Upper lobe of right lung (tissue), 1 donor: ENCODE measurements at regions not wholly inside any gene's neighbourhood (a gene's known extent, or its start where the extent isn't known, plus 50 kb on each side); places are given as distances from the start of the nearest gene placed in this dataset.

ENCODE experiments used
- ATAC-seq: fragments of 200-7000 bp; cut with Tn5 transposase; one replicate; pipeline ENCODE4 v1.9.1; 2020; ENCODE audit warnings: mild to moderate bottlenecking, moderate library complexity
- DNase-seq: peaks from one replicate; pipeline ENCODE4 v3.0.0-alpha.2; 2020
- H3K27ac ChIP-seq: fragments of 200-600 bp; one replicate; pipeline ENCODE4 v1.8.0; 2022
- H3K27me3 ChIP-seq: fragments of 200-600 bp; one replicate; pipeline ENCODE4 v1.8.0; 2022; ENCODE audit warnings: mild to moderate bottlenecking
- H3K36me3 ChIP-seq: fragments of 200-600 bp; one replicate; pipeline ENCODE4 v1.8.0; 2022
- H3K4me1 ChIP-seq: fragments of 200-600 bp; one replicate; pipeline ENCODE4 v1.8.0; 2022
- H3K4me3 ChIP-seq: fragments of 200-600 bp; one replicate; pipeline ENCODE4 v1.8.0; 2022; ENCODE audit warnings: mild to moderate bottlenecking
- H3K9me3 ChIP-seq: fragments of 200-600 bp; one replicate; pipeline ENCODE4 v1.8.0; 2022
- intact Hi-C: fragments of 100-400 bp; cut with DNase I; formaldehyde crosslinking; loops from one replicate; pipeline ENCODE4 v1.11.0; 2022
- TF ChIP-seq, protein P1 (sequence below): fragments of 200-600 bp; IDR thresholded peaks from one replicate; pipeline ENCODE4 v1.8.0; 2022; ENCODE audit warnings: antibody characterized with exemption
- donor health status: DM: no; HTN: yes; CAD: no; lungs with severe emphysema.

DNA sequence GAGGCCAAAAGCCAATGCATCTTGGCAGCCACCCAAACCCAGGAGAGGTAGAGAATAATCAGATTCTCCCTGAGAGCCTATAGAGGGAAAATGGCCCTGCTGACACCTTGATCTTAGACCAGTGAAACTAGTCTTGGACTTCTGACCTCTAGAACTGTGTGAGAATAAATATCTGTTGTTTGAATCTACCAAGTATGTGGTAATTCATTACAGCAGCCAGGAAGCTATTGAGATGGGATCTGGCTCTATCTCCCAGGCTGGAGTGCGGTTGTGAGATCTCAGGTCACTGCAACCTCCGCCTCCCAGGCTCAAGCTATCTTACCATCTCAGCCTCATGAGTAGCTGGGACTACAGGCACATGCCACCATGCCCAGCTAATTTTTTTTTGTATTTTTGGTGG, 567.2 kb downstream of the MBD2 start:
- intact Hi-C loops = no loop called here
- H3K4me3 ChIP-seq = no peak overlapping the region
- no peaks in the 10 kb centered on the region for H3K4me1 ChIP-seq
- TF ChIP-seq, protein P1, sequence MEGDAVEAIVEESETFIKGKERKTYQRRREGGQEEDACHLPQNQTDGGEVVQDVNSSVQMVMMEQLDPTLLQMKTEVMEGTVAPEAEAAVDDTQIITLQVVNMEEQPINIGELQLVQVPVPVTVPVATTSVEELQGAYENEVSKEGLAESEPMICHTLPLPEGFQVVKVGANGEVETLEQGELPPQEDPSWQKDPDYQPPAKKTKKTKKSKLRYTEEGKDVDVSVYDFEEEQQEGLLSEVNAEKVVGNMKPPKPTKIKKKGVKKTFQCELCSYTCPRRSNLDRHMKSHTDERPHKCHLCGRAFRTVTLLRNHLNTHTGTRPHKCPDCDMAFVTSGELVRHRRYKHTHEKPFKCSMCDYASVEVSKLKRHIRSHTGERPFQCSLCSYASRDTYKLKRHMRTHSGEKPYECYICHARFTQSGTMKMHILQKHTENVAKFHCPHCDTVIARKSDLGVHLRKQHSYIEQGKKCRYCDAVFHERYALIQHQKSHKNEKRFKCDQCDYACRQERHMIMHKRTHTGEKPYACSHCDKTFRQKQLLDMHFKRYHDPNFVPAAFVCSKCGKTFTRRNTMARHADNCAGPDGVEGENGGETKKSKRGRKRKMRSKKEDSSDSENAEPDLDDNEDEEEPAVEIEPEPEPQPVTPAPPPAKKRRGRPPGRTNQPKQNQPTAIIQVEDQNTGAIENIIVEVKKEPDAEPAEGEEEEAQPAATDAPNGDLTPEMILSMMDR = no peak
- ATAC-seq = no peak
- H3K27ac ChIP-seq = no peak overlapping the region
- H3K36me3 ChIP-seq = no peaks in the 10 kb centered on the region
- H3K9me3 ChIP-seq = no peaks in the 10 kb centered on the region
- DNase-seq = no peak
- H3K27me3 ChIP-seq = no peaks in the 10 kb centered on the region

DNA sequence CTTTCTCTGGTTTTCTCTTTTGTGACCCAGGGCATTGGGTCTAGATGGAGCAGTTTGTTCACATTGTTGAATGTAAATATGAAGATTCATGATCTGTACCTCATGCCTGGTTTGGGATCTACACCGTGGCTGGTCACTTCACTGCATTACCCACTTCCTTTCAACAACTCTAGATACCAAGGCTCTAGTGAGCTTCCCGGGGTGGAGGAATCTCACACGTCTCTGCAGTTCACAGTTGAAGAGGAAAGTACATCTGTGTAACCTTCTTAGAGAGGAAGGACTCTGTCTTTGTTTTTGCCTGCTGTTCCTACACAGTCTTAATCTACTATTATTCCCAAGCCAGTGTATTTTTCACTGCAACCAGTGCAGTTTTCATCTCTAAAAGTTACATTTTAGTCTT, 574.8 kb downstream of the MBD2 start:
- Histone ChIP-seq H3K36me3 (no peaks in the 10 kb centered on the region), H3K4me1 (no peaks in the 10 kb centered on the region), H3K4me3 (no peak overlapping the region), H3K9me3 (no peaks in the 10 kb centered on the region), H3K27me3 (no peaks in the 10 kb centered on the region), H3K27ac (no peak overlapping the region)
- TF ChIP-seq, protein P1 = no peak
- DNase-seq (no peak), ATAC-seq (no peak)
- intact Hi-C loops = no loop called here

DNA sequence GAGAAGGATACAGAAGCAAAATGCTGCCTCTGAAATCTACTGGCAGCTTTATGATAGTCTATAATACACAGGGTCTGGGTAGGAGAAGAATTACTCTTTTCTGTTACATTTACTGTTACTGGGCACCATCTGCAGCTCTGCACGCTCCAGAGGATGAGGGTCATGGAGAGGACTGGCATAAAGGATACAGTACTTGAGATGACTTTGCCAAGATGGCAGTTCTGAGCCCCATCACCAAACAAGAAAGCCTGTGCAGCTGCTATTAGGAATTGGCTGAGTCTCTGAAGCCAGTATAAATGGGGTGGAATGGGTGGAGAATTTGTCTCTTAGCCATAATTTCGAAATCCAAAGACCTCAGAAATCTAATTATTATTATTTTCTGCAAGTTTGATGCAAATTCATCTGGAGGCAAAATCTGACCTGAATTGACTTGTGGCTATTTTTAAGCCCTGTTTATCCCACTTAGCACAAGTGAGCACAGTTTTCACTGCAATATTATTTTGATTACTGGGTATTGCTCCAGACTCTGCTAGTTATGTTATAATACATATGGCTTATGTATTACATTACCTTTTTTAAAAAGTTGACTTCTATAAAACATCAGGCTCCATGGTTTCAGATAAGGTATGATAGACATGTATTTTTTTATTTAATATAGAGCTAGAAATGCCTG, 579.5 kb downstream of the MBD2 start:
- Histone ChIP-seq H3K4me3 (no peak overlapping the region), H3K4me1 (no peaks in the 10 kb centered on the region), H3K27me3 (no peaks in the 10 kb centered on the region), H3K36me3 (no peaks in the 10 kb centered on the region), H3K9me3 (no peaks in the 10 kb centered on the region), H3K27ac (no peak overlapping the region)
- DNase-seq = no peak
- TF ChIP-seq, protein P1 = no peak
- intact Hi-C loops = no loop called here
- no peak for ATAC-seq

DNA sequence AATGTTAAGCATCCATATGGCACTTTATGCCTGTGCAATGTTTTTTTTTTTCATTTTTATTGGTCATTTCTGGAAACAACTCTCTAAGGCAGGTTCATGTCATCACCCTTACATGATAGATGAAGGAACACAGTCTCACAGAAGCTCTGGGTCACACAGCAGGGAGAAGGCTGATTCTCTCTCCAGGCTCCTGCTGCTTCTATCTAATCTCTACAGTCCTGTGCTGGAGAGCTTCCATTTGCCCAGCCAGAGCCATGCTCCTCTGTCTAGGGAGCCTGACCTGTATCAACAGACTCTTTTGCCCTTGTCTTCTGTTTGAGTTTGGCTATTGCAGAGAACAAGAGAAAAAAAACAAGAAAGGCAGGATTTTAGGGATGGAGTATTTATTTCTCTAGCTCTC, 584.8 kb downstream of the MBD2 start:
- intact Hi-C loops = no loop called here
- H3K4me1 ChIP-seq = no peaks in the 10 kb centered on the region
- H3K36me3 ChIP-seq = no peaks in the 10 kb centered on the region
- H3K27ac ChIP-seq = no peak overlapping the region
- DNase-seq (no peak), ATAC-seq (no peak)
- H3K27me3 ChIP-seq = no peaks in the 10 kb centered on the region
- H3K9me3 ChIP-seq = no peaks in the 10 kb centered on the region
- H3K4me3 ChIP-seq = no peak overlapping the region
- TF ChIP-seq, protein P1 = no peak

DNA sequence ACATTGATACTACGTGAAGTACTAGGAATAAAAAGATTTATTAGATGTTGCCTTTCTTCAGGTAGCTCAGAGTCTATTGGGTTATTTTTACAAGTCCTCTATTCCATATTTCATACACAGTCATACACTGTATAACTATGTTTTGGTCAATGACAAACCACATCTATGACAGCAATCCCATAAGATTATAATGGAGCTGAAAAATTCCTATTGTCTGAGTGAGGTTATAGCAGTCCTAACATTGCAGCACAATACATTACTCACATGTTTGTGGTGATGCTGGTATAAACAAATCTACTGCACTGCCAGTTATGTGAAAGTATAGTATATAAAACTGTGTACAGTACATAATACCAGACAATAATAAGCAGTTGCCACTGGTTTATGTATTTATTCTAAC, 595.1 kb downstream of the MBD2 start:
- no peak overlapping the region for H3K27ac ChIP-seq
- H3K9me3 ChIP-seq = no peaks in the 10 kb centered on the region
- H3K36me3 ChIP-seq = no peaks in the 10 kb centered on the region
- no peak overlapping the region for H3K4me3 ChIP-seq
- TF ChIP-seq, protein P1 = no peak
- H3K4me1 ChIP-seq = no peaks in the 10 kb centered on the region
- DNase-seq = no peak
- H3K27me3 ChIP-seq = no peaks in the 10 kb centered on the region
- intact Hi-C loops = no loop called here
- no peak for ATAC-seq
